Astrocyte of the spinal cord (primary cell): ENCODE measurements at regions not wholly inside any gene's neighbourhood (a gene's known extent, or its start where the extent isn't known, plus 50 kb on each side); places are given as distances from the start of the nearest gene placed in this dataset.

ENCODE experiments used
- DNase-seq: peaks from one replicate; pipeline ENCODE4 v3.0.0; 2011; ENCODE audit warnings: low read depth, low spot score
- H3K4me3 ChIP-seq: 2 replicates; pipeline ENCODE4 v1.5.1; 2011; ENCODE audit warnings: low read depth, mild to moderate bottlenecking, low read length, moderate library complexity
- CTCF ChIP-seq: IDR thresholded peaks from 2 replicates; pipeline ENCODE4 v1.5.1; 2012; ENCODE audit warnings: low read depth, mild to moderate bottlenecking, low read length, inconsistent platforms
- in situ Hi-C: cut with HindIII; loops from 2 replicates; pipeline ENCODE4 v1.10.0; 2017; ENCODE audit warnings: low sequenced_read_pairs

- TF ChIP-seq CTCF = no peak
- no peak for DNase-seq
- in situ Hi-C loops = no loop called here
- H3K4me3 ChIP-seq = no peak overlapping the region
These were observed 405.2 kb upstream of the FLRT2 start for GRCh38 chr14:85124631-85125290.

- in situ Hi-C loops = no loop called here
- H3K4me3 ChIP-seq = no peak overlapping the region
- no peak for DNase-seq
- no peak for TF ChIP-seq CTCF
These were observed 404.7 kb upstream of the FLRT2 start for GRCh38 chr14:85125291-85125670.

- DNase-seq = no peak
- no peak for TF ChIP-seq CTCF
- in situ Hi-C loops = no loop called here
- no peak overlapping the region for H3K4me3 ChIP-seq
These were observed 400.0 kb upstream of the FLRT2 start for GRCh38 chr14:85129921-85130320.

GRCh38 chr14:85131226-85131922, 398.6 kb upstream of the FLRT2 start:
- DNase-seq = no peak
- TF ChIP-seq CTCF = no peak
- H3K4me3 ChIP-seq = no peak overlapping the region
- in situ Hi-C loops = no loop called here

GRCh38 chr14:85142982-85143381, 387.0 kb upstream of the FLRT2 start:
- in situ Hi-C loops = no loop called here
- peak; percentile 52 for DNase-seq
- no peak for TF ChIP-seq CTCF
- no peak overlapping the region for H3K4me3 ChIP-seq

GRCh38 chr14:85146779-85147178, 383.2 kb upstream of the FLRT2 start:
- in situ Hi-C loops = no loop called here

More at GRCh38 chr14:85146779-85147178, 383.2 kb upstream of the FLRT2 start:
- no peak for TF ChIP-seq CTCF
- no peak overlapping the region for H3K4me3 ChIP-seq
- peak; percentile 15 for DNase-seq
